ENCODE measurements at regions not wholly inside any gene's neighbourhood (a gene's known extent, or its start where the extent isn't known, plus 50 kb on each side); places are given as distances from the start of the nearest gene placed in this dataset.

- intact Hi-C loops (cut with DNase I) = no loop called here
- 65 to 72% (median 71%) methylated on average over 3 of the region's 3 CpGs for WGBS, 3 donors
Observed at GRCh38 chr1:55317673-55318072, 102.5 kb upstream of the USP24 start.

GRCh38 chr1:55316947-55317662, 101.9 kb upstream of the USP24 start:
- no peak for DNase-seq
- H3K36me3 ChIP-seq = no peaks in the 10 kb centered on the region
- no peak overlapping the region for H3K27ac ChIP-seq
- TF ChIP-seq EP300 (IDR thresholded peaks at IDR 0.05) (no peak), POLR2A (IDR thresholded peaks at IDR 0.05) (no peak)
- TF ChIP-seq, protein P1, sequence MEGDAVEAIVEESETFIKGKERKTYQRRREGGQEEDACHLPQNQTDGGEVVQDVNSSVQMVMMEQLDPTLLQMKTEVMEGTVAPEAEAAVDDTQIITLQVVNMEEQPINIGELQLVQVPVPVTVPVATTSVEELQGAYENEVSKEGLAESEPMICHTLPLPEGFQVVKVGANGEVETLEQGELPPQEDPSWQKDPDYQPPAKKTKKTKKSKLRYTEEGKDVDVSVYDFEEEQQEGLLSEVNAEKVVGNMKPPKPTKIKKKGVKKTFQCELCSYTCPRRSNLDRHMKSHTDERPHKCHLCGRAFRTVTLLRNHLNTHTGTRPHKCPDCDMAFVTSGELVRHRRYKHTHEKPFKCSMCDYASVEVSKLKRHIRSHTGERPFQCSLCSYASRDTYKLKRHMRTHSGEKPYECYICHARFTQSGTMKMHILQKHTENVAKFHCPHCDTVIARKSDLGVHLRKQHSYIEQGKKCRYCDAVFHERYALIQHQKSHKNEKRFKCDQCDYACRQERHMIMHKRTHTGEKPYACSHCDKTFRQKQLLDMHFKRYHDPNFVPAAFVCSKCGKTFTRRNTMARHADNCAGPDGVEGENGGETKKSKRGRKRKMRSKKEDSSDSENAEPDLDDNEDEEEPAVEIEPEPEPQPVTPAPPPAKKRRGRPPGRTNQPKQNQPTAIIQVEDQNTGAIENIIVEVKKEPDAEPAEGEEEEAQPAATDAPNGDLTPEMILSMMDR (IDR thresholded peaks at IDR 0.05) = no peak
- H3K4me1 ChIP-seq (ENCODE audit: insufficient read depth) = no peaks in the 10 kb centered on the region
- 87 to 88% (median 87%) methylated on average over 7 of the region's 7 CpGs for WGBS, 3 donors
- no peaks in the 10 kb centered on the region for H3K9me3 ChIP-seq
- H3K4me3 ChIP-seq = no peak overlapping the region
- intact Hi-C loops (cut with DNase I) = no loop called here
- H3K27me3 ChIP-seq = no peaks in the 10 kb centered on the region

More at GRCh38 chr1:55317673-55318072, 102.5 kb upstream of the USP24 start:
- TF ChIP-seq EP300 (IDR thresholded peaks at IDR 0.05) = no peak
- TF ChIP-seq, protein P1 (IDR thresholded peaks at IDR 0.05) = no peak
- no peak for TF ChIP-seq POLR2A (IDR thresholded peaks at IDR 0.05)
- no peak for DNase-seq
- Histone ChIP-seq H3K36me3 (no peaks in the 10 kb centered on the region), H3K4me1 (ENCODE audit: insufficient read depth) (no peaks in the 10 kb centered on the region), H3K27ac (no peak overlapping the region), H3K9me3 (no peaks in the 10 kb centered on the region), H3K27me3 (no peaks in the 10 kb centered on the region), H3K4me3 (no peak overlapping the region)

GRCh38 chr1:55316502-55316901, 101.3 kb upstream of the USP24 start:
- intact Hi-C loops (cut with DNase I) = no loop called here
- Histone ChIP-seq H3K4me3 (no peak overlapping the region), H3K36me3 (no peaks in the 10 kb centered on the region), H3K4me1 (ENCODE audit: insufficient read depth) (no peaks in the 10 kb centered on the region), H3K9me3 (no peaks in the 10 kb centered on the region), H3K27me3 (no peaks in the 10 kb centered on the region), H3K27ac (no peak overlapping the region)
- TF ChIP-seq EP300 (IDR thresholded peaks at IDR 0.05) (no peak), POLR2A (IDR thresholded peaks at IDR 0.05) (no peak)
- TF ChIP-seq, protein P1 (IDR thresholded peaks at IDR 0.05) = no peak
- 56 to 60% (median 57%) methylated on average over 4 of the region's 4 CpGs for WGBS, 3 donors
- DNase-seq = no peak

DNA sequence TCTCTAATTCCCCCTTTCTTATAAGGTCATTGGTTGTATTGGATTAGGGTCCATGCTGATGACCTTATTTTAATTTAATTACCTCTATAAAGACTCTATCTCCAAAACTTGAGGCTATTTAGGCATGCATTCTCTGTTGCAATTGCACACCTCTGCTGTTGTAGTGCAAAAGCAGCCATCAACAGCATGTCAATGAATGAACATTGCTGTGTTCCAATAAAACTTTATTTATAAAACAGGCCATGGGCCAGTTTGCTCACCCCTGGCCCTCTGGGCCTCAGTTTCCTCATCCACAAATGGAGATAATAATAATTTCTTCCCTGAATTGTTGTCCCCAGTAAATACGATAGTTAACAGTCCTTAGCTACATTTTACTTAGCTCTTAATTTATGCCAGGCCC, 100.4 kb upstream of the USP24 start:
- H3K4me3 ChIP-seq = no peak overlapping the region
- H3K4me1 ChIP-seq (ENCODE audit: insufficient read depth) = no peaks in the 10 kb centered on the region
- no peaks in the 10 kb centered on the region for H3K27me3 ChIP-seq
- no peak overlapping the region for H3K27ac ChIP-seq
- no peaks in the 10 kb centered on the region for H3K9me3 ChIP-seq
- DNase-seq = no peak
- no peak for TF ChIP-seq POLR2A (IDR thresholded peaks at IDR 0.05)
- TF ChIP-seq, protein P1 (IDR thresholded peaks at IDR 0.05) = no peak
- TF ChIP-seq EP300 (IDR thresholded peaks at IDR 0.05) = no peak
- intact Hi-C loops (cut with DNase I) = no loop called here
- 97 to 98% (median 97%) methylated on average over 1 of the region's 1 CpG for WGBS, 3 donors
- H3K36me3 ChIP-seq = no peaks in the 10 kb centered on the region

All from ovary (tissue), 7 donors.